ENCODE measurements at regions not wholly inside any gene's neighbourhood (a gene's known extent, or its start where the extent isn't known, plus 50 kb on each side); places are given as distances from the start of the nearest gene placed in this dataset.

DNA sequence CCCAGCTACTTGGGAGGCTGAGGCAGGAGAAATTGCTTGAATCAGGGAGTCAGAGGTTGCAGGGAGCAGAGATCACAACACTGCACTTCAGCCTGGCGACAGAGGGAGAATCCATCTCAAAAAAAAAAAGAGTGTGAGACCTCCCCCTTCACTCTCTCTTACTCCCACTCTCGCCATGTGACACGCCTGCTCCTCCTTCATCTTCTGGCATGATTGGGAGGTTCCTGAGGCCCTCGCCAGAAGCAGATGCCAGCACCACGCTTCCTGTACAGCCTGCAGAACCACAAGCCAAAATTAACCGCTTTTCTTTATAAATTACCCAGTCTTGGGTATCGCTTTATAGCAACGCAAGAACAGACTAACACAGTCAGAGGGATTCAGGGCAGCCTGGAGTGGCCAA lies 66.3 kb upstream of the CREB1 start:
- DNase-seq = no peak

DNA sequence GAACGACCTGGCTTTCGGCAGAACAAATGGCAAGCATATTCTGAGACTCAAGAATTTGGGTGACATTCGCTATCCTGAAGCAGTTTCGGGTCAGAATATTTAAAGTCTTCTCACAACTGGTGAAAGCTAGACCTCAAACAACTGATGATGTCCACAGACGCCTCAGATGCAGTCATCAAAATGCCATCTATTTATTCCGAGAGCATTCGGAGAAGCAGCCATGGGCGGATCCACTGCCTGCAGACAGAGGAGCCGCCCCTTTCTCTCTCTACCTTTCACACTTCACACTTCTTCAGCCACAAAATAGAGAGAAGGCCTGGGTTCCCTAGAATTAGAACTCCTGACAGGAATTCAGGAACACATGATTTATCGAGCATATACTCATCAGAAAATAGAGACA lies 65.8 kb upstream of the CREB1 start:
- DNase-seq = no peak

- DNase-seq = no peak
Measured at GRCh38 chr2:207465894-207466293, 63.9 kb upstream of the CREB1 start.

- no peak for DNase-seq
Measured at GRCh38 chr2:207467716-207468347, 61.9 kb upstream of the CREB1 start.

GRCh38 chr2:207468488-207468887 lies 61.3 kb upstream of the CREB1 start:
- no peak for DNase-seq

DNA sequence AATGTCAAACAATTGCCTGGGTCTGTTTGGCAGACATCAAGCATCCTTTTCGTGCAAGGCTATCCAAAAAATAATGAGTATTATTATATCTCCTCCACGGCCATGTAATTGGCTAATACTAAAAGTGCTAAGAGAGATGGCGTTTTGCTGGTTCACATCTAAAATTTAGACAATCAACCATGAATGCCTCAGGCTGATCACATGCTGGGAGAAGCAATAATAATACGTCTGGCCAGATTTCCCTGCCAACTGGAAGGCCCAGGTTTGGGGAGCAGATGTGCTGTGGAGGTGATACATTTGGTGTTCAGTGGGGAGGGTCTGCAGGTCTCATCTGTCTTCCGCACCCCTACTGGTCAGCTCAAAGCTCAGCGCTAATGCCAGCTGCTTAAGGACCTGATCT lies 60.3 kb upstream of the CREB1 start:
- DNase-seq = no peak

GRCh38 chr2:207469943-207470729 lies 59.6 kb upstream of the CREB1 start:
- no peak for DNase-seq

GRCh38 chr2:207471261-207471660 lies 58.5 kb upstream of the CREB1 start:
- no peak for DNase-seq

DNA sequence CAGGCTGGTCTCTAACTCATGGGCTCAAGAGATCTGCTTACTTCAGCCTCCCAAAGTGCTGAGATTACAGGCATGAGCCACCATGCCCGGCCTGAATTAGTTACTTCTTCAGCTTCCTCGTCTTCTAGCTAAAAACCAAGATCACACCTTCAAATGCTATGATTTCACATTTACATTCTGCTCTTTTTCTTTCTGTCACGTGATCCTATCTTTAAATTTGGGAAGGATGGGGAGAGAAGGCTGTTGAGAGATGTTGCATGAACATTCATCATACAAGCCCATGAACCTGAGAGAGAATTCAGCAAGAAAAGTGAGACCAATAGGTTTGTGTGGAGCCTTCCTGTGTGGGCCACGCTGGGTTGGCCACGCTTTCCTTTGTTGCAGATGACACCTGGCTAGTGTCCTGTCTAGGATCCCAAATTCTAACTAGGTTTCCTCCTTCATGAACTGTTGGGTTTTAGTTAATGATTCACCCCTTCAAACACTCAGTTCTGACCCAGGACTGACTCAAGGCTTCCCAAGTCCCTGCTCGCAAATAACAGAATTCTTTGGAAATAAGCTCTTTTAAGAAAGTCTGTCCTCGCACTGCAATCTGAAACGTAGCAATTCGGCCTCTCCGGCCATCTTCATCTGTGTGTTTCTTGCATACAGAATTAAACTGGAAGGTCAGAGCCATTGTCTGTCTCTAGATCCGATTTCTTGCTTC lies 57.3 kb upstream of the CREB1 start:
- no peak for DNase-seq

DNA sequence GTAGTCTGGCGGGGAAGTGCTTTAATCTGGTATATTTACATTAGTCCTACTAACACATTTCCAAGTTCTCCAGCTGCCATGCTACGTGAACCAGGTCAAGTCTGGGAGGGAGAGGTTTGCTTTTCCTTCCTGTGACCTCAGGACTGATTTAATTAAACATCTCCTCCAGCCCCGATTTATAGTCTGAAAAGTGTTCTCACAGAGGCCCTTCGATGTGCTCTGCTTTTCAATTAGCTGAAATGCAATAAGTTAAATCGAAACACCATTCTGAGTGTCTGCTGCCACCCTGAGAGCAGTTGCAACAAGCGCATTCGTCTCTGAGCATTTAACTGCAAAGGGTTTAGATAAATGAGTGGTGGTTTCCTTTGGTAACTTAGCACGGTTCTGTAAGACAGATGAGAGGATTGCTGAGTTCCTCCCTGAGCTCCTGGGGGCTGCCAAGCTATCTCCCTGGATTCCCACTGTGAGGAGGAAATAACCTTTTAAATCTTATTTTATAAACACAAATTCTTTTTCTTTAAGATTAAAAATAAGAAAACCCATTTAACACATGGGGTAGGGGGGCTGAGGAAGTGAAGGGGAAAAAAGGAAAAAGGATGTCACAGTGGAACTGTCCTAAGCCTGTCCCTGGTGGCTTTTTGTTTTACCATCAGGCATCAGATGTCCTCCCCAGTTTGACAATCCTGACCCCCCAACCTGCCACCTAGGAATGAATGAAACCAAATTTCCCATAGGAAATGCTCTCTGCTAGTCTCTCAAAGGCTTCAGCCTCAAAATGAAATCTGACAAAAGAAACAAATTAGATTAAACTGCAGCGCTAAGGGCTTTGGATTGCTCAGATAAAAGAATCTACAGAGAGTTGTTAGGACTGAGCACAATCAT lies 56.5 kb upstream of the CREB1 start:
- DNase-seq = peak; percentile 41

DNA sequence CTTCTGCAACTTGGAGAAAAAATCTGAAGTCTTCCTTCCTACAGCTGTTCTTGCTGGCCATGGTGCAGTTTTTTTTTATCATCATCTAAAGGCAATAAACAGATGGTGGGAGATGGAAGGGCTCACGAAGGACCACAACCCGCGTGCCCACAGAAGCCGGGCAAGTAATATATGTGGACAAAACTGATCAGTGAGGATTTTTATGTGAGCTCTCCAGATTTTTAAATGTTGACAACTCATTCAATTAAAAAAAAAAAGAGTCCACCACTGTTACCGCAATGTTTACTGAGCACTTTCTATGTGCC lies 55.9 kb upstream of the CREB1 start:
- DNase-seq = no peak

GRCh38 chr2:207474863-207475485 lies 54.8 kb upstream of the CREB1 start:
- DNase-seq = peak; percentile 35

- DNase-seq = no peak
Measured at GRCh38 chr2:207475546-207475945, 54.2 kb upstream of the CREB1 start.

- DNase-seq = no peak
Measured at GRCh38 chr2:207477896-207478295, 51.9 kb upstream of the CREB1 start.

DNA sequence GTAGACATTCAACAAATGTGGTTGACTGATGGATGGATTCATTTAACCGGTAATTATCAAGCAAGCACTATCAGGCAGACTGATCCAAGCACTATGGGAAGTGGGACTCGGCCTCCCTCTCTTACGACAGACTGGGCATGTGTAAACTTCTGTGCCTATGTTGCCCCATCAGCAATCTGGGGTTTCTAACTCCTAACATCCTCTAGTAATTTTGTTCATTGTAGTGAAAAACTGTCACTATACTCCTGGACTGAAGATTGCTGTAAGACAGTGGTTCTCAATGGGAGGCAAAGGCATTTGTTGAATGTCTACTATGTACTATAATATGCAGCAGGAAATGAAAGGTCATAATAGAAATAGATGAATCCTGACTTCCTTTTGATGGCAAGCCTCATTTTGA lies 51.2 kb upstream of the CREB1 start:
- no peak for DNase-seq

DNA sequence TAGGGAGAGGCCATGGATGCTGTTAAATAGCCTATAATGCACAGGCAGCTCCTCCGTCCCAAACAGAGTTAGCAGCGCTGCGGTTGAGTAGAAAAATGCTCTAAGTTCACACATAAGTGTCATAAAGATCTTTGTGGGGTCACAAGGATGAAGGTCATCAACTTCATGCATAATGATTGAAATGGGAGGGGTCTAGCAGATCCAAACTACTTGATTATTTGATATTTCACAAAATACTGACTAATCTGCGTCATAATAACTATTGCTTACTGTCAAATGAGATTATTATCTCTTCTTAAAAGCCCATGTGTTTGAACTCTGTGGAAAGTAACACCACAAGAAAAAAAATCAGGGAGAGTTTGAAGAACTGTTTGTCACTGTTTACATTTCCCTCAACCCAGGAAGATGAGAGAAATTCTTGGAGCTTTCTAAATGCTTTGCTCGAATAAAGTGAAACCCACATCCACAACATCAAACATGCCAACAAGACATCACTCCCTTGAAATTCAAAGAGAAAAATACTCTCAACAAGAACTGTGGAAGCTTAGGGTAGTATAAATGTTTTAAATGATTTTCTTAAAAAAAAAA lies 50.5 kb upstream of the CREB1 start:
- no peak for DNase-seq
